Peyer's patch (tissue), 4 donors: ENCODE measurements at regions not wholly inside any gene's neighbourhood (a gene's known extent, or its start where the extent isn't known, plus 50 kb on each side); places are given as distances from the start of the nearest gene placed in this dataset.

Experiments
- DNase-seq, 3 donors: peaks; one replicate each; pipeline ENCODE4 v3.0.0-alpha.2; 2017 to 2019
- H3K27ac ChIP-seq, 4 donors: fragments of 200-600 bp; sonication (generic); one replicate each; pipeline ENCODE4 v1.5.1; 2016 to 2019
- H3K27me3 ChIP-seq, 2 donors: fragments of 200-600 bp; sonication (generic); one replicate each; pipeline ENCODE4 v1.5.1; 2019
- H3K36me3 ChIP-seq, 3 donors: fragments of 200-600 bp; sonication (generic); one replicate each; pipeline ENCODE4 v1.5.1; 2016 to 2019
- H3K4me1 ChIP-seq, 4 donors: fragments of 200-600 bp; sonication (generic); one replicate each; pipeline ENCODE4 v1.5.1; 2016 to 2019
- H3K4me3 ChIP-seq, 4 donors: fragments of 200-600 bp; sonication (generic); 1 replicate in 3 of 4; 2 replicates in 1 of 4; pipeline ENCODE4 v1.5.1; 2016 to 2019; ENCODE audit warnings: mild to moderate bottlenecking in 1 of 4
- H3K9me3 ChIP-seq, 4 donors: fragments of 200-600 bp; sonication (generic); one replicate each; pipeline ENCODE4 v1.5.1; 2016 to 2019; ENCODE audit warnings: mild to moderate bottlenecking in 1 of 4
- CTCF ChIP-seq, 6 experiments: fragments of 450-650 bp in 4 of 6; fragments of 200-600 bp in 2 of 6; sonication (generic) in 1 of 6; IDR thresholded peaks; one replicate each; pipeline ENCODE4 v1.5.1; 2017 to 2019; ENCODE audit warnings: antibody characterized with exemption in 6 of 6, mild to moderate bottlenecking in 3 of 6, moderate library complexity in 1 of 6
- POLR2A ChIP-seq, 2 donors: fragments of 450-650 bp; IDR thresholded peaks; one replicate each; pipeline ENCODE4 v1.5.1; 2017; ENCODE audit warnings: antibody characterized with exemption in 2 of 2, mild to moderate bottlenecking in 2 of 2, moderate library complexity in 2 of 2

- Histone ChIP-seq H3K27ac (no peak overlapping the region), H3K36me3 (no peaks in the 10 kb centered on the region), H3K4me3 (no peak overlapping the region), H3K9me3 (no peaks in the 10 kb centered on the region), H3K27me3 (no peaks in the 10 kb centered on the region), H3K4me1 (no peaks in the 10 kb centered on the region)
- DNase-seq: no peak
- no peak for TF ChIP-seq CTCF (IDR thresholded peaks at IDR 0.05)
- no peak for TF ChIP-seq POLR2A (IDR thresholded peaks at IDR 0.05)
Measured at GRCh38 chr9:81410201-81410600, 279.1 kb downstream of the TLE1 start.

- DNase-seq: no peak
- no peak overlapping the region for H3K27ac ChIP-seq
- no peaks in the 10 kb centered on the region for H3K9me3 ChIP-seq
- no peaks in the 10 kb centered on the region for H3K27me3 ChIP-seq
- no peaks in the 10 kb centered on the region for H3K36me3 ChIP-seq
- H3K4me1 ChIP-seq: no peaks in the 10 kb centered on the region
- TF ChIP-seq POLR2A (IDR thresholded peaks at IDR 0.05) (no peak), CTCF (IDR thresholded peaks at IDR 0.05) (no peak)
- H3K4me3 ChIP-seq: no peak overlapping the region
Measured at GRCh38 chr9:81408951-81409350, 280.4 kb downstream of the TLE1 start.

GRCh38 chr9:81404931-81405598 lies 284.3 kb downstream of the TLE1 start:
- Histone ChIP-seq H3K4me3 (no peak overlapping the region), H3K27me3 (no peaks in the 10 kb centered on the region), H3K4me1 (no peaks in the 10 kb centered on the region), H3K27ac (no peak overlapping the region), H3K36me3 (no peaks in the 10 kb centered on the region), H3K9me3 (no peaks in the 10 kb centered on the region)
- TF ChIP-seq CTCF (IDR thresholded peaks at IDR 0.05): no peak
- no peak for DNase-seq

- Histone ChIP-seq H3K27me3 (no peaks in the 10 kb centered on the region), H3K36me3 (no peaks in the 10 kb centered on the region), H3K4me1 (no peaks in the 10 kb centered on the region), H3K27ac (no peak overlapping the region), H3K9me3 (no peaks in the 10 kb centered on the region), H3K4me3 (no peak overlapping the region)
- DNase-seq: no peak
- TF ChIP-seq CTCF (IDR thresholded peaks at IDR 0.05): no peak
- no peak for TF ChIP-seq POLR2A (IDR thresholded peaks at IDR 0.05)
Measured at GRCh38 chr9:81397481-81398381, 291.6 kb downstream of the TLE1 start.

- H3K36me3 ChIP-seq: no peaks in the 10 kb centered on the region
- H3K4me3 ChIP-seq: no peak overlapping the region
- H3K27me3 ChIP-seq: no peaks in the 10 kb centered on the region
- H3K4me1 ChIP-seq: no peaks in the 10 kb centered on the region
- DNase-seq: no peak
- no peaks in the 10 kb centered on the region for H3K9me3 ChIP-seq
- H3K27ac ChIP-seq: no peak overlapping the region
- TF ChIP-seq POLR2A (IDR thresholded peaks at IDR 0.05) (no peak), CTCF (IDR thresholded peaks at IDR 0.05) (no peak)
Measured at GRCh38 chr9:81396528-81396927, 292.8 kb downstream of the TLE1 start.
